CD14-positive monocyte (primary cell): ENCODE measurements at regions not wholly inside any gene's neighbourhood (a gene's known extent, or its start where the extent isn't known, plus 50 kb on each side); places are given as distances from the start of the nearest gene placed in this dataset.

Source experiments
- DNase-seq, 3 donors: peaks; one replicate each; pipeline ENCODE4 v3.0.0-alpha.2; 2011 to 2022
- H2AFZ ChIP-seq: 2 replicates; pipeline ENCODE4 v1.6.0; 2012; ENCODE audit warnings: mild to moderate bottlenecking, low read depth, low read length, inconsistent platforms; ENCODE audit not compliant: insufficient read depth, poor library complexity, severe bottlenecking
- H3K27ac ChIP-seq, 2 donors: 1 replicate in 1 of 2; 2 replicates in 1 of 2; pipeline ENCODE4 v1.5.1; 2012 to 2013; ENCODE audit warnings: low read length in 2 of 2, control low read depth in 1 of 2, inconsistent platforms in 1 of 2, low read depth in 1 of 2, mild to moderate bottlenecking in 1 of 2
- H3K27me3 ChIP-seq, 2 donors: one replicate each; pipeline versions ENCODE4 v1.6.0 to v1.6.1; 2011 to 2013; ENCODE audit warnings: low read length in 2 of 2; ENCODE audit not compliant: control insufficient read depth in 2 of 2, insufficient read depth in 2 of 2
- H3K36me3 ChIP-seq, 2 donors: replicated peaks in 1 of 2; 1 replicate in 1 of 2; 2 replicates in 1 of 2; pipeline versions ENCODE4 v1.5.1 to v1.6.1; 2012 to 2013; ENCODE audit warnings: low read length in 2 of 2, control low read depth in 1 of 2, inconsistent platforms in 1 of 2, mild to moderate bottlenecking in 1 of 2; ENCODE audit not compliant: insufficient read depth in 2 of 2, control insufficient read depth in 1 of 2
- H3K4me1 ChIP-seq, 2 donors: 1 replicate in 1 of 2; 2 replicates in 1 of 2; pipeline versions ENCODE4 v1.5.1 to v1.6.1; 2012 to 2013; ENCODE audit warnings: low read length in 2 of 2, control low read depth in 1 of 2, inconsistent platforms in 1 of 2, mild to moderate bottlenecking in 1 of 2, moderate library complexity in 1 of 2; ENCODE audit not compliant: insufficient read depth in 2 of 2, control insufficient read depth in 1 of 2
- H3K4me2 ChIP-seq: replicated peaks from 2 replicates; pipeline ENCODE3; 2012; ENCODE audit warnings: low read length, moderate library complexity, mild to moderate bottlenecking; ENCODE audit not compliant: poor library complexity, severe bottlenecking; ENCODE audit errors: extremely low read depth
- H3K4me3 ChIP-seq, 3 experiments: fragments of 200-600 bp in 1 of 3; sonication (generic) in 1 of 3; replicated peaks in 1 of 3; 1 replicate in 2 of 3; 2 replicates in 1 of 3; pipeline ENCODE4 v1.5.1; 2011 to 2013; ENCODE audit warnings: low read length in 3 of 3, mild to moderate bottlenecking in 3 of 3, control low read depth in 2 of 3, low read depth in 2 of 3, inconsistent platforms in 1 of 3, moderate library complexity in 1 of 3
- H3K79me2 ChIP-seq: 2 replicates; pipeline ENCODE4 v1.6.0; 2012; ENCODE audit warnings: mild to moderate bottlenecking, control low read depth, inconsistent platforms, low read length, moderate library complexity; ENCODE audit not compliant: insufficient read depth
- H3K9ac ChIP-seq: 2 replicates; pipeline ENCODE4 v1.6.0; 2017; ENCODE audit warnings: low read length, mild to moderate bottlenecking; ENCODE audit not compliant: insufficient read depth, poor library complexity, severe bottlenecking
- H3K9me3 ChIP-seq, 2 donors: replicated peaks in 1 of 2; 1 replicate in 1 of 2; 2 replicates in 1 of 2; pipeline versions ENCODE4 v1.5.1 to v1.6.1; 2012 to 2013; ENCODE audit warnings: low read length in 2 of 2, control low read depth in 1 of 2; ENCODE audit not compliant: control insufficient read depth in 1 of 2, insufficient read depth in 1 of 2
- H4K20me1 ChIP-seq: 2 replicates; pipeline ENCODE4 v1.6.0; 2012; ENCODE audit warnings: mild to moderate bottlenecking, low read length, control low read depth, moderate library complexity; ENCODE audit not compliant: insufficient read depth
- H3K27ac Mint-ChIP-seq, 7 donors: one replicate each; pipeline ENCODE4 v1.8.0; 2020; ENCODE audit warnings: mild to moderate bottlenecking in 7 of 7, mixed read lengths in 7 of 7, moderate library complexity in 6 of 7, inconsistent platforms in 2 of 7
- H3K27me3 Mint-ChIP-seq, 3 donors: one replicate each; pipeline ENCODE4 v1.8.0; 2021 to 2022; ENCODE audit warnings: low read depth in 3 of 3, mild to moderate bottlenecking in 3 of 3, mixed read lengths in 3 of 3, moderate library complexity in 3 of 3, inconsistent platforms in 1 of 3
- H3K36me3 Mint-ChIP-seq, 2 donors: one replicate each; pipeline ENCODE4 v1.8.0; 2020; ENCODE audit warnings: mixed read lengths in 2 of 2, inconsistent platforms in 1 of 2, mild to moderate bottlenecking in 1 of 2
- H3K4me1 Mint-ChIP-seq: one replicate; pipeline ENCODE4 v1.8.0; 2020; ENCODE audit warnings: mild to moderate bottlenecking, mixed read lengths
- H3K4me3 Mint-ChIP-seq, 2 donors: one replicate each; pipeline ENCODE4 v1.8.0; 2020; ENCODE audit warnings: mild to moderate bottlenecking in 2 of 2, mixed read lengths in 2 of 2, moderate library complexity in 1 of 2
- H3K9me3 Mint-ChIP-seq, 7 donors: one replicate each; pipeline ENCODE4 v1.8.0; 2020 to 2022; ENCODE audit warnings: mixed read lengths in 7 of 7, mild to moderate bottlenecking in 6 of 7, moderate library complexity in 6 of 7, inconsistent platforms in 2 of 7
- CTCF ChIP-seq: fragments of 200-600 bp; IDR thresholded peaks from one replicate; pipeline ENCODE4 v1.8.0; 2022; ENCODE audit warnings: antibody characterized with exemption, mild to moderate bottlenecking
- WGBS: methylation state at CpG from one replicate; pipeline ENCODE4 v1.1.5; 2013; ENCODE audit warnings: missing lambda C conversion rate; ENCODE audit not compliant: insufficient coverage; 5-methylcytosine and 5-hydroxymethylcytosine counted together
- intact Hi-C, 2 donors: fragments of 100-400 bp; cut with micrococcal nuclease; formaldehyde crosslinking; loops; one replicate each; pipeline versions ENCODE4 v1.15.0 to v1.15.1; 2023

- no peaks in the 10 kb centered on the region for H3K36me3 ChIP-seq
- peaks cover 0 to 1% (median 0%) of the 10 kb centered on the region in 7 donors for H3K9me3 Mint-ChIP-seq
- H3K4me1 ChIP-seq: no peaks in the 10 kb centered on the region
- no peak overlapping the region for H3K9ac ChIP-seq
- no peak overlapping the region for H3K27ac ChIP-seq
- no peak overlapping the region for H3K4me3 Mint-ChIP-seq
- no peak for DNase-seq
- intact Hi-C loops: no loop called here
- no peaks in the 10 kb centered on the region for H3K4me1 Mint-ChIP-seq
- WGBS: 89% methylated on average over 26 of the region's 35 CpGs
- no peaks in the 10 kb centered on the region for H4K20me1 ChIP-seq
- TF ChIP-seq CTCF: no peak
- H3K27me3 ChIP-seq: no peaks in the 10 kb centered on the region
- no peaks in the 10 kb centered on the region for H3K79me2 ChIP-seq
- H3K27me3 Mint-ChIP-seq: peaks cover 0 to 5% (median 2%) of the 10 kb centered on the region in 3 donors
- H3K9me3 ChIP-seq: no peaks in the 10 kb centered on the region
- no peaks in the 10 kb centered on the region for H3K36me3 Mint-ChIP-seq
- H2AFZ ChIP-seq: no peak overlapping the region
- H3K27ac Mint-ChIP-seq: no peak overlapping the region
- no peak overlapping the region for H3K4me3 ChIP-seq
- H3K4me2 ChIP-seq: no peak overlapping the region
These were observed 1310.3 kb downstream of the BRD1 start for GRCh38 chr22:48517039-48518030.

DNA sequence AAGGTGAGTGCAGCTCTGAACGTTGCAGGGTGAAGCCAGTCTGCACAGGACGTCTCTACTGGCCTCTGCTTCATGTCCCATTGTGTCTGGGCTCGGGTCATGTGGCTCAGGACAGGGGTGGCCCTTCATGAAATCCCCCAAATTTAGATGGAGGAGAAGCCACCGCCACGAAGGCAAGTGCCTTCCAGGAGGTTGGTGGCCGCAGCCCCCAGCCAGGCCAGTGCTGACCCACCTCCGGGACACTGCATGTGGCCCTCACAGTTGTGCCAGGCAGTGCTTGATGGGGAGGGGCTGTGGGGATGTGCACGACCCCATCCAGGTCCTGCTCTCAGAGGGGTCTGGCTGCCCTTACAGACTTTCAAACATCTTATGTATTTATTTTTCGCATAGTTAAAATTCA, 1311.1 kb downstream of the BRD1 start:
- Histone ChIP-seq H3K36me3 (no peaks in the 10 kb centered on the region), H3K4me1 (no peaks in the 10 kb centered on the region), H4K20me1 (no peaks in the 10 kb centered on the region), H3K27me3 (no peaks in the 10 kb centered on the region), H3K9ac (no peak overlapping the region), H2AFZ (no peak overlapping the region), H3K9me3 (no peaks in the 10 kb centered on the region), H3K4me2 (no peak overlapping the region), H3K27ac (no peak overlapping the region), H3K4me3 (no peak overlapping the region), H3K79me2 (no peaks in the 10 kb centered on the region)
- intact Hi-C loops: no loop called here
- Mint-ChIP-seq H3K4me1 (no peaks in the 10 kb centered on the region), H3K36me3 (no peaks in the 10 kb centered on the region), H3K27me3 (peaks cover 0 to 2% (median 1%) of the 10 kb centered on the region in 3 donors), H3K9me3 (peaks cover 0 to 1% (median 0%) of the 10 kb centered on the region in 7 donors), H3K4me3 (no peak overlapping the region), H3K27ac (no peak overlapping the region)
- no peak for TF ChIP-seq CTCF
- WGBS: 88% methylated on average over 8 of the region's 9 CpGs
- no peak for DNase-seq
